ENCODE measurements at regions not wholly inside any gene's neighbourhood (a gene's known extent, or its start where the extent isn't known, plus 50 kb on each side); places are given as distances from the start of the nearest gene placed in this dataset.
"Not testable (repeated sequence)": the region's sequence is repeated elsewhere in the genome, so short reads cannot be mapped to it uniquely, and the experiment has no call there.

- Histone ChIP-seq H3K9me3 (ENCODE audit: control insufficient read depth in 2 of 2, insufficient read depth in 1 of 2, low read length in 1 of 2) (no peaks in the 10 kb centered on the region), H3K4me1 (ENCODE audit: control insufficient read depth in 2 of 2, insufficient read depth in 2 of 2, low read length in 2 of 2) (no peaks in the 10 kb centered on the region), H3K4me3 (ENCODE audit: low read length in 2 of 2) (no peak overlapping the region), H3K27ac (ENCODE audit: low read depth in 1 of 2, low read length in 1 of 2) (no peak overlapping the region), H3K27me3 (ENCODE audit: control insufficient read depth in 2 of 2, insufficient read depth in 1 of 2, low read length in 1 of 2) (no peaks in the 10 kb centered on the region), H3K36me3 (ENCODE audit: control insufficient read depth in 2 of 2, insufficient read depth in 2 of 2, low read length in 1 of 2) (no peaks in the 10 kb centered on the region)
- 86% methylated on average over 2 of the region's 2 CpGs for WGBS
- DNase-seq (ENCODE audit: low read depth in 6 of 9, low spot score in 9 of 9): no peak
These were observed 598.7 kb upstream of the SPRY2 start for GRCh38 chr13:80939581-80939980.

- 97% methylated on average over 2 of the region's 2 CpGs for WGBS
- no peaks in the 10 kb centered on the region for H3K27me3 ChIP-seq (ENCODE audit: control insufficient read depth in 2 of 2, insufficient read depth in 1 of 2, low read length in 1 of 2)
- no peak overlapping the region for H3K27ac ChIP-seq (ENCODE audit: low read depth in 1 of 2, low read length in 1 of 2)
- H3K9me3 ChIP-seq (ENCODE audit: control insufficient read depth in 2 of 2, insufficient read depth in 1 of 2, low read length in 1 of 2): no peaks in the 10 kb centered on the region
- no peaks in the 10 kb centered on the region for H3K36me3 ChIP-seq (ENCODE audit: control insufficient read depth in 2 of 2, insufficient read depth in 2 of 2, low read length in 1 of 2)
- no peak overlapping the region for H3K4me3 ChIP-seq (ENCODE audit: low read length in 2 of 2)
- no peaks in the 10 kb centered on the region for H3K4me1 ChIP-seq (ENCODE audit: control insufficient read depth in 2 of 2, insufficient read depth in 2 of 2, low read length in 2 of 2)
- DNase-seq (ENCODE audit: low read depth in 6 of 9, low spot score in 9 of 9): no peak
These were observed 590.8 kb upstream of the SPRY2 start for GRCh38 chr13:80931766-80932165.

- H3K4me3 ChIP-seq (ENCODE audit: low read length in 2 of 2): no peak overlapping the region
- no peak overlapping the region for H3K27ac ChIP-seq (ENCODE audit: low read depth in 1 of 2, low read length in 1 of 2)
- DNase-seq (ENCODE audit: low read depth in 6 of 9, low spot score in 9 of 9): no peak
- WGBS: 91% methylated on average over 1 of the region's 1 CpG
- no peaks in the 10 kb centered on the region for H3K27me3 ChIP-seq (ENCODE audit: control insufficient read depth in 2 of 2, insufficient read depth in 1 of 2, low read length in 1 of 2)
- H3K36me3 ChIP-seq (ENCODE audit: control insufficient read depth in 2 of 2, insufficient read depth in 2 of 2, low read length in 1 of 2): no peaks in the 10 kb centered on the region
- H3K4me1 ChIP-seq (ENCODE audit: control insufficient read depth in 2 of 2, insufficient read depth in 2 of 2, low read length in 2 of 2): no peaks in the 10 kb centered on the region
- no peaks in the 10 kb centered on the region for H3K9me3 ChIP-seq (ENCODE audit: control insufficient read depth in 2 of 2, insufficient read depth in 1 of 2, low read length in 1 of 2)
These were observed 590.2 kb upstream of the SPRY2 start for GRCh38 chr13:80931118-80931517.

GRCh38 chr13:80928241-80928640 is 587.3 kb upstream of the SPRY2 start:
- no peak for DNase-seq (ENCODE audit: low read depth in 6 of 9, low spot score in 9 of 9)
- Histone ChIP-seq H3K9me3 (ENCODE audit: control insufficient read depth in 2 of 2, insufficient read depth in 1 of 2, low read length in 1 of 2) (no peaks in the 10 kb centered on the region), H3K27me3 (ENCODE audit: control insufficient read depth in 2 of 2, insufficient read depth in 1 of 2, low read length in 1 of 2) (no peaks in the 10 kb centered on the region), H3K4me3 (ENCODE audit: low read length in 2 of 2) (no peak overlapping the region), H3K4me1 (ENCODE audit: control insufficient read depth in 2 of 2, insufficient read depth in 2 of 2, low read length in 2 of 2) (no peaks in the 10 kb centered on the region), H3K27ac (ENCODE audit: low read depth in 1 of 2, low read length in 1 of 2) (no peak overlapping the region), H3K36me3 (ENCODE audit: control insufficient read depth in 2 of 2, insufficient read depth in 2 of 2, low read length in 1 of 2) (no peaks in the 10 kb centered on the region)
- 95% methylated on average over 3 of the region's 3 CpGs for WGBS

- not testable (repeated sequence) for H3K36me3 ChIP-seq (ENCODE audit: control insufficient read depth in 2 of 2, insufficient read depth in 2 of 2, low read length in 1 of 2); H3K4me3 ChIP-seq (ENCODE audit: low read length in 2 of 2); H3K27me3 ChIP-seq (ENCODE audit: control insufficient read depth in 2 of 2, insufficient read depth in 1 of 2, low read length in 1 of 2); H3K4me1 ChIP-seq (ENCODE audit: control insufficient read depth in 2 of 2, insufficient read depth in 2 of 2, low read length in 2 of 2); DNase-seq (ENCODE audit: low read depth in 6 of 9, low spot score in 9 of 9); H3K27ac ChIP-seq (ENCODE audit: low read depth in 1 of 2, low read length in 1 of 2); H3K9me3 ChIP-seq (ENCODE audit: control insufficient read depth in 2 of 2, insufficient read depth in 1 of 2, low read length in 1 of 2)
- WGBS: 94% methylated on average over 3 of the region's 3 CpGs
These were observed 585.1 kb upstream of the SPRY2 start for GRCh38 chr13:80926024-80926423.

- DNase-seq (ENCODE audit: low read depth in 6 of 9, low spot score in 9 of 9): no peak
- Histone ChIP-seq H3K36me3 (ENCODE audit: control insufficient read depth in 2 of 2, insufficient read depth in 2 of 2, low read length in 1 of 2) (no peaks in the 10 kb centered on the region), H3K27ac (ENCODE audit: low read depth in 1 of 2, low read length in 1 of 2) (no peak overlapping the region), H3K4me1 (ENCODE audit: control insufficient read depth in 2 of 2, insufficient read depth in 2 of 2, low read length in 2 of 2) (no peaks in the 10 kb centered on the region), H3K27me3 (ENCODE audit: control insufficient read depth in 2 of 2, insufficient read depth in 1 of 2, low read length in 1 of 2) (no peaks in the 10 kb centered on the region), H3K4me3 (ENCODE audit: low read length in 2 of 2) (no peak overlapping the region), H3K9me3 (ENCODE audit: control insufficient read depth in 2 of 2, insufficient read depth in 1 of 2, low read length in 1 of 2) (no peaks in the 10 kb centered on the region)
- 91% methylated on average over 5 of the region's 5 CpGs for WGBS
These were observed 583.7 kb upstream of the SPRY2 start for GRCh38 chr13:80924596-80924995.

GRCh38 chr13:80923907-80924306 is 583.0 kb upstream of the SPRY2 start:
- H3K27me3 ChIP-seq (ENCODE audit: control insufficient read depth in 2 of 2, insufficient read depth in 1 of 2, low read length in 1 of 2): no peaks in the 10 kb centered on the region
- no peak overlapping the region for H3K27ac ChIP-seq (ENCODE audit: low read depth in 1 of 2, low read length in 1 of 2)
- no peak overlapping the region for H3K4me3 ChIP-seq (ENCODE audit: low read length in 2 of 2)
- no peaks in the 10 kb centered on the region for H3K9me3 ChIP-seq (ENCODE audit: control insufficient read depth in 2 of 2, insufficient read depth in 1 of 2, low read length in 1 of 2)
- no peaks in the 10 kb centered on the region for H3K36me3 ChIP-seq (ENCODE audit: control insufficient read depth in 2 of 2, insufficient read depth in 2 of 2, low read length in 1 of 2)
- no peaks in the 10 kb centered on the region for H3K4me1 ChIP-seq (ENCODE audit: control insufficient read depth in 2 of 2, insufficient read depth in 2 of 2, low read length in 2 of 2)
- 97% methylated on average over 3 of the region's 3 CpGs for WGBS
- DNase-seq (ENCODE audit: low read depth in 6 of 9, low spot score in 9 of 9): no peak

- no peaks in the 10 kb centered on the region for H3K27me3 ChIP-seq (ENCODE audit: control insufficient read depth in 2 of 2, insufficient read depth in 1 of 2, low read length in 1 of 2)
- no peak overlapping the region for H3K4me3 ChIP-seq (ENCODE audit: low read length in 2 of 2)
- no peaks in the 10 kb centered on the region for H3K36me3 ChIP-seq (ENCODE audit: control insufficient read depth in 2 of 2, insufficient read depth in 2 of 2, low read length in 1 of 2)
- no peak overlapping the region for H3K27ac ChIP-seq (ENCODE audit: low read depth in 1 of 2, low read length in 1 of 2)
- H3K9me3 ChIP-seq (ENCODE audit: control insufficient read depth in 2 of 2, insufficient read depth in 1 of 2, low read length in 1 of 2): no peaks in the 10 kb centered on the region
- H3K4me1 ChIP-seq (ENCODE audit: control insufficient read depth in 2 of 2, insufficient read depth in 2 of 2, low read length in 2 of 2): no peaks in the 10 kb centered on the region
- WGBS: 99% methylated on average over 2 of the region's 2 CpGs
- no peak for DNase-seq (ENCODE audit: low read depth in 6 of 9, low spot score in 9 of 9)
These were observed 581.0 kb upstream of the SPRY2 start for GRCh38 chr13:80921971-80922370.

- WGBS: 95% methylated on average over 2 of the region's 2 CpGs
- Histone ChIP-seq H3K27ac (ENCODE audit: low read depth in 1 of 2, low read length in 1 of 2) (no peak overlapping the region), H3K36me3 (ENCODE audit: control insufficient read depth in 2 of 2, insufficient read depth in 2 of 2, low read length in 1 of 2) (no peaks in the 10 kb centered on the region), H3K4me1 (ENCODE audit: control insufficient read depth in 2 of 2, insufficient read depth in 2 of 2, low read length in 2 of 2) (no peaks in the 10 kb centered on the region), H3K4me3 (ENCODE audit: low read length in 2 of 2) (no peak overlapping the region), H3K27me3 (ENCODE audit: control insufficient read depth in 2 of 2, insufficient read depth in 1 of 2, low read length in 1 of 2) (no peaks in the 10 kb centered on the region), H3K9me3 (ENCODE audit: control insufficient read depth in 2 of 2, insufficient read depth in 1 of 2, low read length in 1 of 2) (no peaks in the 10 kb centered on the region)
- no peak for DNase-seq (ENCODE audit: low read depth in 6 of 9, low spot score in 9 of 9)
These were observed 580.6 kb upstream of the SPRY2 start for GRCh38 chr13:80921541-80921940.

- no peak for DNase-seq (ENCODE audit: low read depth in 6 of 9, low spot score in 9 of 9)
- Histone ChIP-seq H3K4me1 (ENCODE audit: control insufficient read depth in 2 of 2, insufficient read depth in 2 of 2, low read length in 2 of 2) (no peaks in the 10 kb centered on the region), H3K36me3 (ENCODE audit: control insufficient read depth in 2 of 2, insufficient read depth in 2 of 2, low read length in 1 of 2) (no peaks in the 10 kb centered on the region), H3K9me3 (ENCODE audit: control insufficient read depth in 2 of 2, insufficient read depth in 1 of 2, low read length in 1 of 2) (no peaks in the 10 kb centered on the region), H3K27ac (ENCODE audit: low read depth in 1 of 2, low read length in 1 of 2) (no peak overlapping the region), H3K4me3 (ENCODE audit: low read length in 2 of 2) (no peak overlapping the region), H3K27me3 (ENCODE audit: control insufficient read depth in 2 of 2, insufficient read depth in 1 of 2, low read length in 1 of 2) (no peaks in the 10 kb centered on the region)
- 93% methylated on average over 2 of the region's 2 CpGs for WGBS
These were observed 565.9 kb upstream of the SPRY2 start for GRCh38 chr13:80906860-80907259.

Data from thymus (tissue), 11 donors.